Smooth muscle cell (in vitro differentiated cells): ENCODE measurements at regions not wholly inside any gene's neighbourhood (a gene's known extent, or its start where the extent isn't known, plus 50 kb on each side); places are given as distances from the start of the nearest gene placed in this dataset.

ENCODE experiments used
- DNase-seq: peaks from one replicate; lab custom pipeline; 2025; ENCODE audit not compliant: unreplicated experiment; lab: John Stamatoyannopoulos, UW
- H2AFZ ChIP-seq: fragments of 200-600 bp; sonication (generic); 2 replicates; pipeline ENCODE4 v1.6.0; 2016; ENCODE audit warnings: antibody characterized with exemption, low read depth, mild to moderate bottlenecking
- H3F3A ChIP-seq: fragments of 200-600 bp; sonication (generic); 2 replicates; pipeline ENCODE4 v1.6.0; 2017; ENCODE audit warnings: antibody characterized with exemption, low read depth
- H3K27ac ChIP-seq: fragments of 200-600 bp; sonication (generic); 2 replicates; pipeline ENCODE4 v1.5.1; 2016; ENCODE audit warnings: low read depth, mild to moderate bottlenecking
- H3K27me3 ChIP-seq: fragments of 200-600 bp; sonication (generic); 2 replicates; pipeline ENCODE4 v1.6.1; 2016; ENCODE audit warnings: low read depth, mild to moderate bottlenecking
- H3K36me3 ChIP-seq: fragments of 200-600 bp; sonication (generic); 2 replicates; pipeline ENCODE4 v1.5.1; 2016; ENCODE audit warnings: low read depth
- H3K4me1 ChIP-seq: fragments of 200-600 bp; sonication (generic); 2 replicates; pipeline ENCODE4 v1.5.1; 2016; ENCODE audit warnings: low read depth
- H3K4me2 ChIP-seq: fragments of 200-600 bp; sonication (generic); 2 replicates; pipeline ENCODE4 v1.6.0; 2016; ENCODE audit warnings: mild to moderate bottlenecking
- H3K4me3 ChIP-seq: fragments of 200-600 bp; sonication (generic); 2 replicates; pipeline ENCODE4 v1.5.1; 2016; ENCODE audit warnings: mild to moderate bottlenecking
- H3K79me2 ChIP-seq: fragments of 200-600 bp; sonication (generic); 2 replicates; pipeline ENCODE4 v1.6.0; 2016; ENCODE audit warnings: low read depth, mild to moderate bottlenecking
- H3K9ac ChIP-seq: fragments of 200-600 bp; sonication (generic); 2 replicates; pipeline ENCODE4 v1.6.0; 2016; ENCODE audit warnings: low read depth
- H3K9me3 ChIP-seq: fragments of 200-600 bp; sonication (generic); replicated peaks from 2 replicates; pipeline ENCODE4 v1.5.1; 2016; ENCODE audit warnings: low read depth
- H4K20me1 ChIP-seq: fragments of 200-600 bp; sonication (generic); 2 replicates; pipeline ENCODE4 v1.6.0; 2016; ENCODE audit warnings: low read depth
- WGBS: methylation state at CpG from one replicate; pipeline ENCODE4 v1.1.7; 2016; ENCODE audit warnings: low lambda C conversion rate; 5-methylcytosine and 5-hydroxymethylcytosine counted together
- TF ChIP-seq, protein P1 (sequence below): fragments of 200-600 bp; sonication (generic); IDR thresholded peaks from 2 replicates; pipeline ENCODE4 v1.5.1; 2017; ENCODE audit warnings: borderline replicate concordance, mild to moderate bottlenecking, antibody characterized with exemption; ENCODE audit not compliant: insufficient read depth, poor library complexity, severe bottlenecking

DNA sequence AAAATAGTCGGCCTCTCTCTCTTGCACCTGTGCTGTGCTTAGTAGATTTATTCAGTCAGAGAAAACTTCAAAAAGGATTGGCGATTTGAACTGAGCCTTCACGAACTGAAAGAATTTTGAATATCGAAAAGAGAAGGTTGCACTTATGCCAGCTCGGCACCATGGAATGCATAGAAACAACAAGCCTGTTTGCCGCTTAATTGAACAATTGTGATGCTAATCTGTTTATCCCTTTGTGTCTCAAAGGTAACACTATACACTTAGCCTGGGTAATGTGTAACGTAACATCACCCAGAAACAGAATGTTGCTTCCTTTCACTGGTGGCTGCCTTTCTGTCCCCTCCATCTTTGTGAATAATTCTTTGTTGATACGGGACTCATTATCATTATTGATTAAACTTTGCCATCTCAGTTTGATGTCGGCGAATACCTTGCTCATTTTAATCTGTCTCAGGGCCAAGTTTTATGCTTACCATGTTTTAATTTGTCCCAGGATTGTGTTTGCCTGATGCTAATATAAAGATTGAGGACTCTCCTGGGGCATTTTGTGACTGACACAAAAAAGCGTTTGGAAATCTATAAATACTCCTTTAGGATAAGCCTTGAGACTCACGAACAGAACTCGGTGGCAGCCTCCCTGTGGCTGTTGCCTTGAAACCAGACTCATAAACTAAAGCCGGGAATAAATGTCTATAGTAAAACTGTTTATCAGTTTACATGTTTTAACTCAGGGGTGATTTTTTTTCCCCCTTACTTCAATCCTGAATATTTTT is 400.5 kb downstream of the RAPGEF2 start:
- Histone ChIP-seq H3K4me1 (peaks cover 15% of the 10 kb centered on the region), H3F3A (no peaks in the 10 kb centered on the region), H3K9me3 (no peaks in the 10 kb centered on the region), H4K20me1 (no peaks in the 10 kb centered on the region), H3K9ac (no peak overlapping the region), H2AFZ (no peak overlapping the region), H3K4me3 (no peak overlapping the region), H3K36me3 (no peaks in the 10 kb centered on the region), H3K4me2 (no peak overlapping the region), H3K79me2 (no peaks in the 10 kb centered on the region), H3K27ac (no peak overlapping the region), H3K27me3 (peaks cover 44% of the 10 kb centered on the region)
- TF ChIP-seq, protein P1, sequence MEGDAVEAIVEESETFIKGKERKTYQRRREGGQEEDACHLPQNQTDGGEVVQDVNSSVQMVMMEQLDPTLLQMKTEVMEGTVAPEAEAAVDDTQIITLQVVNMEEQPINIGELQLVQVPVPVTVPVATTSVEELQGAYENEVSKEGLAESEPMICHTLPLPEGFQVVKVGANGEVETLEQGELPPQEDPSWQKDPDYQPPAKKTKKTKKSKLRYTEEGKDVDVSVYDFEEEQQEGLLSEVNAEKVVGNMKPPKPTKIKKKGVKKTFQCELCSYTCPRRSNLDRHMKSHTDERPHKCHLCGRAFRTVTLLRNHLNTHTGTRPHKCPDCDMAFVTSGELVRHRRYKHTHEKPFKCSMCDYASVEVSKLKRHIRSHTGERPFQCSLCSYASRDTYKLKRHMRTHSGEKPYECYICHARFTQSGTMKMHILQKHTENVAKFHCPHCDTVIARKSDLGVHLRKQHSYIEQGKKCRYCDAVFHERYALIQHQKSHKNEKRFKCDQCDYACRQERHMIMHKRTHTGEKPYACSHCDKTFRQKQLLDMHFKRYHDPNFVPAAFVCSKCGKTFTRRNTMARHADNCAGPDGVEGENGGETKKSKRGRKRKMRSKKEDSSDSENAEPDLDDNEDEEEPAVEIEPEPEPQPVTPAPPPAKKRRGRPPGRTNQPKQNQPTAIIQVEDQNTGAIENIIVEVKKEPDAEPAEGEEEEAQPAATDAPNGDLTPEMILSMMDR, result no peak
- DNase-seq, result no peak
- 30% methylated on average over 14 of the region's 14 CpGs for WGBS

DNA sequence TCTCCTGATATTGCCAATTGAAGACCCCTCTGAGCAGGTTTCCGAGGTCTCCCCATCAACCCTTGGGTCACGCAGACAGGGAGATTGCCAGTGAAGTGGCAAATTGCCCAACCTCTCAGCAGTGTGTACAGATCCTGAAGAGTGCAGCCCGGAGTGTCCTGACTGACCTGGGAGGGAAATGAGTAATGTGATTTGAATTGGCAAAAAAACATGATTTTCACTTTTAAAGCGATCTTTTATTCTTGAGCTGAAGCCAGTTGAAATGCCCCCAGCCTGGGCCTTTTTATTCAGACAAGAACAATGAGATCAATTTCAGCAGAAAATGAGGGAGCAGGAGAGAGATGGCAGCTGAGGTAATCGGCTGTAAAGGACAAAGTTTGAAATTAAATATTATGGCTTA is 401.8 kb downstream of the RAPGEF2 start:
- 84% methylated on average over 5 of the region's 5 CpGs for WGBS
- H2AFZ ChIP-seq, result no peak overlapping the region

DNA sequence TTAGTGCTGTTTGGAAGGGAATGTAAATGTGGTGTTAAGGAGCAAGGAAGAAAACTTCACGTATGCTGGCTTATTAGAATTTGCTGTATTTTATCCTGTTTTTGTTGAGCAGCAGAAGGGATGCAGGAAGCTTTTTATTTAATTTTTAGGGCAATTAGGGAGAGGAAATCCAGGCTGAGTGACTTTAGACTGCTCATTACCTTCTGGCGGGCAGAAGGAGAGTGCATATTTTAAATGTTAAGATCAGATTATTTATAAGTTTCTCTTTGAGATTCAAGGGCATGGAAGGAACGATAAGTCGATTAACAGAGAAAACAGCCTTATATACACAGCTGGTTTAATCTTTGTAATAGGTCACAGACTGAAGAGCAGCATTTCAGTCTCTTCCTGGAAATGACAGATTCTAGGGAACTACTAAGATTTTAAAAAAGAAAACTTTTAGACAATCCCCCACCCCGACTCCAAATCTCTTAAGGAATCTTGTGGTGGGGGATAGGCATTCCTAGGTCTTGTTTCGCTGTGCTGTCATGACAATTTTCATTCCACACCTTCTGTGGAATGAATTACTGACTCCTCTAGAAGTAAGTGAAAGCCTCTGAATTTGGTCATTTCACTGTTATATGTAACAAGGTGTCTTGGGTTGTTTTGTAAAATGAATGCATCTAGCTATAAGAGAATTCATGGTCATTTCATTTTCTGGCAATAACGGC is 402.5 kb downstream of the RAPGEF2 start:
- H3K4me2 ChIP-seq, result no peak overlapping the region
- no peaks in the 10 kb centered on the region for H3K79me2 ChIP-seq
- TF ChIP-seq, protein P1, result no peak
- H2AFZ ChIP-seq, result no peak overlapping the region
- H3K9me3 ChIP-seq, result no peaks in the 10 kb centered on the region
- no peaks in the 10 kb centered on the region for H3K36me3 ChIP-seq
- no peak overlapping the region for H3K4me3 ChIP-seq
- H3K27ac ChIP-seq, result no peak overlapping the region
- H3K27me3 ChIP-seq, result peaks cover 44% of the 10 kb centered on the region
- peaks cover 15% of the 10 kb centered on the region for H3K4me1 ChIP-seq
- H3F3A ChIP-seq, result no peaks in the 10 kb centered on the region
- no peak overlapping the region for H3K9ac ChIP-seq
- no peaks in the 10 kb centered on the region for H4K20me1 ChIP-seq
- 76% methylated on average over 7 of the region's 7 CpGs for WGBS
- DNase-seq, result no peak

More for the DNA sequence above, 401.8 kb downstream of the RAPGEF2 start:
- Histone ChIP-seq H3K9me3 (no peaks in the 10 kb centered on the region), H3K4me2 (no peak overlapping the region), H4K20me1 (no peaks in the 10 kb centered on the region), H3K36me3 (no peaks in the 10 kb centered on the region), H3K4me3 (no peak overlapping the region), H3F3A (no peaks in the 10 kb centered on the region), H3K27ac (no peak overlapping the region), H3K9ac (no peak overlapping the region), H3K4me1 (peaks cover 15% of the 10 kb centered on the region), H3K27me3 (peaks cover 44% of the 10 kb centered on the region), H3K79me2 (no peaks in the 10 kb centered on the region)
- DNase-seq, result no peak
- TF ChIP-seq, protein P1, result no peak
